ENCODE measurements at regions not wholly inside any gene's neighbourhood (a gene's known extent, or its start where the extent isn't known, plus 50 kb on each side); places are given as distances from the start of the nearest gene placed in this dataset.

GRCh38 chr16:85460252-85461021 lies 152.7 kb upstream of the GSE1 start:
- H3K36me3 ChIP-seq (ENCODE audit: control insufficient read depth, insufficient read depth, low read length), result no peaks in the 10 kb centered on the region
- no CpG with 5 or more reads among the region's 24 CpGs for WGBS (ENCODE audit: insufficient coverage, low lambda C conversion rate)
- no peak overlapping the region for H3K4me3 ChIP-seq (ENCODE audit: low read length)
- H3K27ac ChIP-seq (ENCODE audit: low read length), result peak overlapping the region; percentile 10
- DNase-seq, result peak in 1 of 2 donors; percentile 55
- peaks cover 3% of the 10 kb centered on the region for H3K27me3 ChIP-seq (ENCODE audit: control insufficient read depth, insufficient read depth, low read length)
- peaks cover 3% of the 10 kb centered on the region for H3K9me3 ChIP-seq (ENCODE audit: control insufficient read depth, low read depth, low read length)
- H3K4me1 ChIP-seq (ENCODE audit: control insufficient read depth, insufficient read depth, low read length), result peaks cover 36% of the 10 kb centered on the region

- H3K4me3 ChIP-seq (ENCODE audit: low read length), result no peak overlapping the region
- H3K36me3 ChIP-seq (ENCODE audit: control insufficient read depth, insufficient read depth, low read length), result no peaks in the 10 kb centered on the region
- no CpG with 5 or more reads among the region's 14 CpGs for WGBS (ENCODE audit: insufficient coverage, low lambda C conversion rate)
- H3K9me3 ChIP-seq (ENCODE audit: control insufficient read depth, low read depth, low read length), result peaks cover 3% of the 10 kb centered on the region
- DNase-seq, result peak in 1 of 2 donors; percentile 42
- H3K4me1 ChIP-seq (ENCODE audit: control insufficient read depth, insufficient read depth, low read length), result peaks cover 36% of the 10 kb centered on the region
- H3K27me3 ChIP-seq (ENCODE audit: control insufficient read depth, insufficient read depth, low read length), result peaks cover 3% of the 10 kb centered on the region
- peak overlapping the region; percentile 19 for H3K27ac ChIP-seq (ENCODE audit: low read length)
Measured at GRCh38 chr16:85461022-85461813, 151.9 kb upstream of the GSE1 start.

GRCh38 chr16:85461814-85462713 lies 151.1 kb upstream of the GSE1 start:
- peaks cover 36% of the 10 kb centered on the region for H3K4me1 ChIP-seq (ENCODE audit: control insufficient read depth, insufficient read depth, low read length)
- H3K27me3 ChIP-seq (ENCODE audit: control insufficient read depth, insufficient read depth, low read length), result peaks cover 3% of the 10 kb centered on the region
- H3K36me3 ChIP-seq (ENCODE audit: control insufficient read depth, insufficient read depth, low read length), result no peaks in the 10 kb centered on the region
- no CpG with 5 or more reads among the region's 35 CpGs for WGBS (ENCODE audit: insufficient coverage, low lambda C conversion rate)
- peak overlapping the region; percentile 13 for H3K4me3 ChIP-seq (ENCODE audit: low read length)
- DNase-seq, result peak; percentile 56 to 75
- H3K27ac ChIP-seq (ENCODE audit: low read length), result peak overlapping the region; percentile 19
- peaks cover 3% of the 10 kb centered on the region for H3K9me3 ChIP-seq (ENCODE audit: control insufficient read depth, low read depth, low read length)

GRCh38 chr16:85462714-85463611 lies 150.2 kb upstream of the GSE1 start:
- no peak overlapping the region for H3K4me3 ChIP-seq (ENCODE audit: low read length)
- no peak for DNase-seq
- WGBS (ENCODE audit: insufficient coverage, low lambda C conversion rate), result no CpG with 5 or more reads among the region's 80 CpGs

GRCh38 chr16:85463672-85464382 lies 149.3 kb upstream of the GSE1 start:
- H3K36me3 ChIP-seq (ENCODE audit: control insufficient read depth, insufficient read depth, low read length), result peaks cover 3% of the 10 kb centered on the region
- peaks cover 36% of the 10 kb centered on the region for H3K4me1 ChIP-seq (ENCODE audit: control insufficient read depth, insufficient read depth, low read length)
- H3K9me3 ChIP-seq (ENCODE audit: control insufficient read depth, low read depth, low read length), result peaks cover 3% of the 10 kb centered on the region
- WGBS (ENCODE audit: insufficient coverage, low lambda C conversion rate), result 60% methylated on average over 1 of the region's 26 CpGs
- H3K27me3 ChIP-seq (ENCODE audit: control insufficient read depth, insufficient read depth, low read length), result peaks cover 3% of the 10 kb centered on the region
- no peak overlapping the region for H3K4me3 ChIP-seq (ENCODE audit: low read length)
- no peak overlapping the region for H3K27ac ChIP-seq (ENCODE audit: low read length)
- DNase-seq, result no peak

More at GRCh38 chr16:85462714-85463611, 150.2 kb upstream of the GSE1 start:
- Histone ChIP-seq H3K36me3 (ENCODE audit: control insufficient read depth, insufficient read depth, low read length) (peaks cover 2% of the 10 kb centered on the region), H3K27me3 (ENCODE audit: control insufficient read depth, insufficient read depth, low read length) (peaks cover 3% of the 10 kb centered on the region), H3K27ac (ENCODE audit: low read length) (no peak overlapping the region), H3K4me1 (ENCODE audit: control insufficient read depth, insufficient read depth, low read length) (peaks cover 36% of the 10 kb centered on the region), H3K9me3 (ENCODE audit: control insufficient read depth, low read depth, low read length) (peaks cover 3% of the 10 kb centered on the region)

GRCh38 chr16:85464383-85465305 lies 148.5 kb upstream of the GSE1 start:
- no CpG with 5 or more reads among the region's 30 CpGs for WGBS (ENCODE audit: insufficient coverage, low lambda C conversion rate)
- Histone ChIP-seq H3K9me3 (ENCODE audit: control insufficient read depth, low read depth, low read length) (peaks cover 3% of the 10 kb centered on the region), H3K27ac (ENCODE audit: low read length) (no peak overlapping the region), H3K27me3 (ENCODE audit: control insufficient read depth, insufficient read depth, low read length) (peaks cover 3% of the 10 kb centered on the region), H3K36me3 (ENCODE audit: control insufficient read depth, insufficient read depth, low read length) (peaks cover 3% of the 10 kb centered on the region), H3K4me1 (ENCODE audit: control insufficient read depth, insufficient read depth, low read length) (peaks cover 36% of the 10 kb centered on the region), H3K4me3 (ENCODE audit: low read length) (no peak overlapping the region)
- no peak for DNase-seq

- Histone ChIP-seq H3K36me3 (ENCODE audit: control insufficient read depth, insufficient read depth, low read length) (peaks cover 3% of the 10 kb centered on the region), H3K27me3 (ENCODE audit: control insufficient read depth, insufficient read depth, low read length) (peaks cover 3% of the 10 kb centered on the region), H3K4me3 (ENCODE audit: low read length) (no peak overlapping the region), H3K9me3 (ENCODE audit: control insufficient read depth, low read depth, low read length) (peaks cover 3% of the 10 kb centered on the region), H3K4me1 (ENCODE audit: control insufficient read depth, insufficient read depth, low read length) (peaks cover 27% of the 10 kb centered on the region), H3K27ac (ENCODE audit: low read length) (no peak overlapping the region)
- DNase-seq, result no peak
- no CpG with 5 or more reads among the region's 12 CpGs for WGBS (ENCODE audit: insufficient coverage, low lambda C conversion rate)
Measured at GRCh38 chr16:85465328-85466303, 147.5 kb upstream of the GSE1 start.

- Histone ChIP-seq H3K4me3 (ENCODE audit: low read length) (no peak overlapping the region), H3K27ac (ENCODE audit: low read length) (no peak overlapping the region), H3K4me1 (ENCODE audit: control insufficient read depth, insufficient read depth, low read length) (peaks cover 23% of the 10 kb centered on the region), H3K9me3 (ENCODE audit: control insufficient read depth, low read depth, low read length) (peaks cover 3% of the 10 kb centered on the region), H3K36me3 (ENCODE audit: control insufficient read depth, insufficient read depth, low read length) (peaks cover 3% of the 10 kb centered on the region), H3K27me3 (ENCODE audit: control insufficient read depth, insufficient read depth, low read length) (peaks cover 3% of the 10 kb centered on the region)
- 100% methylated on average over 1 of the region's 10 CpGs for WGBS (ENCODE audit: insufficient coverage, low lambda C conversion rate)
- DNase-seq, result no peak
Measured at GRCh38 chr16:85466304-85466700, 146.8 kb upstream of the GSE1 start.
